Activated T-cell treated with anti-CD3 and anti-CD28 coated beads, Interleukin-2, amount 50 U/mL, for 72 hours (primary cell): ENCODE measurements at regions not wholly inside any gene's neighbourhood (a gene's known extent, or its start where the extent isn't known, plus 50 kb on each side); places are given as distances from the start of the nearest gene placed in this dataset.

Experiments used
- ATAC-seq, 2 donors: fragments of 150-1000 bp; cut with Tn5 transposase; replicated peaks in 1 of 2; 2 replicates each; pipeline ENCODE4 v1.10.0; 2021; ENCODE audit warnings: moderate library complexity in 2 of 2, mild to moderate bottlenecking in 1 of 2
- DNase-seq, 2 donors: peaks; one replicate each; pipeline ENCODE4 v3.0.0; 2021 to 2022; ENCODE audit warnings: mixed read lengths in 1 of 2
- H3K27ac Mint-ChIP-seq: one replicate; pipeline ENCODE4 v1.8.0; 2022; ENCODE audit warnings: mild to moderate bottlenecking, moderate library complexity, mixed read lengths
- H3K27me3 Mint-ChIP-seq: one replicate; pipeline ENCODE4 v1.8.0; 2022; ENCODE audit warnings: low read depth, mixed read lengths
- H3K36me3 Mint-ChIP-seq, 2 donors: one replicate each; pipeline ENCODE4 v1.8.0; 2022; ENCODE audit warnings: mixed read lengths in 2 of 2, mild to moderate bottlenecking in 1 of 2; ENCODE audit not compliant: insufficient read depth in 2 of 2
- H3K4me1 Mint-ChIP-seq: one replicate; pipeline ENCODE4 v1.8.0; 2022; ENCODE audit warnings: low read depth, mixed read lengths
- H3K4me3 Mint-ChIP-seq, 2 donors: one replicate each; pipeline ENCODE4 v1.8.0; 2022; ENCODE audit warnings: mild to moderate bottlenecking in 2 of 2, mixed read lengths in 2 of 2, moderate library complexity in 2 of 2
- H3K9me3 Mint-ChIP-seq, 2 donors: one replicate each; pipeline ENCODE4 v1.8.0; 2022; ENCODE audit warnings: mixed read lengths in 2 of 2

DNA sequence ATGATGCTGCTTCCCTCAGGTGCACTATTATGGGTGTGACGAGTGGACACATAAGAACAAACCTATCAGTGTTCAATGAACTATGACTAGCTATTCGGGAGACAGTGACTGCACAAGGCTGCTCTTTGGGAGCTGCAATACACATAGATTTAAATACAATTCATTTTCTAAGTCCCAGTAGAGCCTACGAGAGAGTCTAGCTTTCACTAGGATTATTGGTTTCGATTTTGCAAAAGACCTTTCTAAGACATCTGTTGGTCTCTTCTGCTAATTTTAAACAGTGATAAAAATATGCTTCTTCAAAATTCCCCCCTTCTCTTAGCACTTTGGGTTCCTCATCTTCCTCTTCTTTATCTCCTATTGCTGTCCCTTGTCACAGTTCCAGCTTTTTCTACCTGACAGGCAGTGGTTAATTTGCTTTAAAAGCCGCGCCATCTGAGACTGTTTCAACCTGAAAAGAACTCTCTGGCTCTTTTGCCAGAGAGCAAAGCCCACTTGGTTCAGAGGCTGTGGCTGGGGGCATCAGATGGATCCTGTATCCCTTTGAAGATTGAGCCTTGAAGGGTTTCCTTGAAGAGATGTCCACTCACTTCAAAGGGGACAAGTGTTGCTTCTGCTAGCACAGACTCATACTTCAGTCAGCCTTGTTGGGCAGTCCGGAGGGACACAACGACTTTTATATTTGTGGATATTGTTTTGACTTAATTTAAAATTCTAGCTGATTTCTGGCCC is 241.5 kb downstream of the MAN2A1 start:
- no peak overlapping the region for H3K27ac Mint-ChIP-seq
- ATAC-seq (no peak), DNase-seq (no peak)
- no peak overlapping the region for H3K4me3 Mint-ChIP-seq
- no peaks in the 10 kb centered on the region for H3K27me3 Mint-ChIP-seq
- peaks cover 0 to 2% of the 10 kb centered on the region in 2 donors for H3K9me3 Mint-ChIP-seq
- peaks cover 14% of the 10 kb centered on the region for H3K4me1 Mint-ChIP-seq
- no peaks in the 10 kb centered on the region for H3K36me3 Mint-ChIP-seq

DNA sequence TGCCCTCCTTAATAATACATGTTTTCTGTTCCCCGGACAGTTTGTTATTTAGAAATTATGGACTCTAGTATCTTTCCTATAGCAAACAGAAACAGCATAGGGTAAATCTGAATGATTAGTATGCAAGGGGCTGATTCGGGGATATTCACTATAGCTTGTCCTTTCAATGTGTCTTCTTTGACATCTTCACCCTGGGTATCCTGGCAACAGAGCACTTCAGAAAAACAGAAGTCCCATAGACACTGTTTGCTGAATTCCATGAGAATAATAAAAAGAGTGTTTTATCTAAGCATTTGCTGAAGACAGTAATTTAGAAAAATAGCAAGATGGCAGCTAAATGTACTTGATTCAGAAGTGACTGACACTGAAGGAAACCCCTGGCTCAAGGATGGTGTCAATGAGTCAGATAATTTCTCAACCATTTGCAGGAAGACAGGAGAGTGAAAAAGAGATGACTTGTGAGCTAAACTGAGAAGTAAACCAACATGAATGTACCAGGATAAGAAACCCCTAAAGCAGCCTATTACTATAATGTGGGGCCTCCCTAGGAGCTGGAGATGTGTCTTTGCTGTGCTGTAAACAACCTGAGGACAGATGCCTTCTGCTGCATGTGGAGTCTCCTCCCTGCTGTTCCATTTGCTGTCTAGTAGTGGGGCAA is 246.2 kb downstream of the MAN2A1 start:
- ATAC-seq = peak; percentile 91 to 92

DNA sequence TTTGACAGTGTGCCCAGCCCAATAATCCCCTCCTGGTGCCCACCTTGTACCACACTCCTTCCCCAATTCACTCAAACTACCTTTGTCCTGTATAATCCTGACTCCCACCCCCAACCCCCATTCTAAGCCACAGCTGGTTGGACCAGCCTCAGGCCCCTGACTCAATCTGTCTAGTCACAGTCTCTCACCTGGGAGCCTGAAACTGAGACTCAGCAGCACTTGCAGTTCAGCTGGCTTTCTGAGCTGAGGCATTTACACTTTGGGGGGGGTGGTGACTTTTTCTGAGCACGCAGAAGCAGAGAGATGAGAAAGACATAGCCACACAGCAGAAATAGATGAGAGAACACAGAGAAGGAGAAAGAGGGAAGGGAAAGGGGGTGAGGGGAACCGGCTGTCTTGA is 247.3 kb downstream of the MAN2A1 start:
- Mint-ChIP-seq H3K9me3 (peaks cover 2 to 3% of the 10 kb centered on the region in 2 donors), H3K4me1 (peaks cover 28% of the 10 kb centered on the region), H3K4me3 (peak overlapping the region; percentile 60 to 65), H3K27me3 (no peaks in the 10 kb centered on the region), H3K27ac (peak overlapping the region; percentile 45), H3K36me3 (peaks cover 2 to 3% of the 10 kb centered on the region in 2 donors)
- DNase-seq = peak; percentile 55 to 67
- ATAC-seq = peak; percentile 73 to 79

More for the DNA sequence above, 246.2 kb downstream of the MAN2A1 start:
- H3K27ac Mint-ChIP-seq = peak overlapping the region; percentile 54
- H3K27me3 Mint-ChIP-seq = no peaks in the 10 kb centered on the region
- peak; percentile 26 to 31 for DNase-seq
- H3K4me3 Mint-ChIP-seq = peak overlapping the region; percentile 60 to 65
- no peaks in the 10 kb centered on the region for H3K36me3 Mint-ChIP-seq
- peaks cover 0 to 1% of the 10 kb centered on the region in 2 donors for H3K9me3 Mint-ChIP-seq
- H3K4me1 Mint-ChIP-seq = peaks cover 33% of the 10 kb centered on the region

DNA sequence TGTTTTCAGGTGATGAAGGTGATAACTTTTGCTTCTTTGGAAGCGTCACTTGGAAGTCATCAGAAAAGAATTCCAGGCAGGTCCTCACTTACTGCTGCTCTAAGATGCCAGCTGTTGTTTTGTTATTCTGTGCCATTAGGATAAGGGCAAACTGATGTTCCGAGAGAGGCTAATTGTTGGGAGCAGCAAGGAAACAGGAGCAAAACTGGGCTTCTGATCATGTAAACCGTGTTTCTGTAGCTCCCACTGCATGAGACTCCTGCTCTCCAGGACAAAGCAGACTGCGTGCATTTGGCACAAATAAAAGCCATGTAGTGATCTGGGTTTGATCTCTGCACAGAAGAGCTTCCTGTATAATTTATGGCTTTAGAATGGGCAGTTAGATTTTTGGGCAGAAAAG is 248.2 kb downstream of the MAN2A1 start:
- H3K27ac Mint-ChIP-seq = no peak overlapping the region
- peaks cover 28% of the 10 kb centered on the region for H3K4me1 Mint-ChIP-seq
- no peak overlapping the region for H3K4me3 Mint-ChIP-seq

DNA sequence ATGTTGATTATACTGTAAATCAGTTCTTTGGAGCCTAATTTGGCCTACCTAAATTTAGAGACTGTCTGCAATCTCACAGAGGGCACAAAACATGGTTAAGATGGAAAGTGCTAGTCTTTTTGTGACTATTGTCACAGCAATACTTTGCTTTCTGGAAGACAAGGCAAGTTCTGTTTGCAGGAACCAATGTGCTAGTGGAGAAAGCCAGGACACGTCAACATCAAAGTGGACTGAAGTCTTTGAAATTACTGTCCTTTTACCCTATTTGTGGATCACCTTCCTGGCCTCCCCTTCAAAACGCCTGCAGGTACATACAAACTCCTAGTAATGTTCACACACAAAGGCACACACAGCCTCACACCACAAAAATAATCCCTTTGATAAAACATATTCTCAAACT is 248.7 kb downstream of the MAN2A1 start:
- ATAC-seq = no peak
- H3K9me3 Mint-ChIP-seq = peaks cover 2 to 3% of the 10 kb centered on the region in 2 donors
- H3K4me3 Mint-ChIP-seq = no peak overlapping the region

More for the DNA sequence above, 248.2 kb downstream of the MAN2A1 start:
- Mint-ChIP-seq H3K27me3 (no peaks in the 10 kb centered on the region), H3K36me3 (peaks cover 2 to 3% of the 10 kb centered on the region in 2 donors), H3K9me3 (peaks cover 2 to 3% of the 10 kb centered on the region in 2 donors)
- no peak for ATAC-seq
- no peak for DNase-seq

DNA sequence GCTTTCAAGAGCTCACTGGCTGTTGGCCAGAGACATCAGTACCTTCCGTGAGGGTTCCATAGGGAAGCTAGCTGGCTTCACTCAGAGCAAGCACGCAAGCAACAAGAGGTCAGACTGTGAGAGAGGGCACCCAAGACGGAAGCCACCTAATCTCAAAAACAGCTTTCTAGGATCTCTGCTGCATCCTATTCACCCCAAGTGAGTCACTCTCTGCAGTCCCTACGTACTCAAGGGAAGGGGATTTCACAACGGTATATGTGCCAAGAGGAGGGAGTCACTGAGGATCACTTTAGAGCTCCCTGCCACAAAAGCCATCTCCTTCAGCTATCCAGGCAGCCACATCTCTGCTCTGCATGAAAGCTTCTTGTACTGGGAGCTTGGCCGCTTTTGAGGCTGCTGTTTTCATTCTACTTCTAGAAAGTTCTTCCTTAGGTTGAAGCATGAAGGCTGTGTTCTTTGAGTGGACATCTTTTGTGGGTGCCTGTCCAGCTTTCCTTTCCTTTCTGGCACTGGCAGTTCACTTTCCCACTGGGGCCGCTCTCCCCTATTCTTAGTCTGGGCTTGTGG is 249.5 kb downstream of the MAN2A1 start:
- ATAC-seq = no peak

More for the DNA sequence above, 248.7 kb downstream of the MAN2A1 start:
- Mint-ChIP-seq H3K27me3 (no peaks in the 10 kb centered on the region), H3K36me3 (peaks cover 2 to 3% of the 10 kb centered on the region in 2 donors), H3K4me1 (peaks cover 28% of the 10 kb centered on the region), H3K27ac (no peak overlapping the region)
- DNase-seq = no peak

DNA sequence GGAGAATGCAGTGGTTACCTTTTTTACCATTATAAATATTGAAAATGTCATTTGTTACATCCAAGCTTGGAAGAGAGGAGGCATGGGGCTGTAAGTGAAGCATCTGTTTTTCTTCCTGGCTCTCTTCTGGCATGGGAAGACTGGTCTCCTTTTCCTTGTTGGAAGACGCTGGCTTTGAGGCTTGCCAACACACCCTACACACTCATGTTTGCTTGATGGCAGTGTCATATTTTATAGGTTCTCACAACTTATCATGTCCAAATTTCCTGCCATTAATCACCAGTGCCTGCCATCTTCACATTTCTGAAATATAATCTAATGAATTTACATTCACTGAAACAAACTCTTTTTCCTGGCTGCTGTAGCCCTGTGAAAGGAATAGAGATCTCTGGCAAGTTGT is 252.9 kb downstream of the MAN2A1 start:
- ATAC-seq (no peak), DNase-seq (no peak)
- Mint-ChIP-seq H3K36me3 (peaks cover 2 to 3% of the 10 kb centered on the region in 2 donors), H3K4me1 (peaks cover 26% of the 10 kb centered on the region), H3K4me3 (no peak overlapping the region), H3K27ac (no peak overlapping the region), H3K9me3 (peaks cover 2 to 3% of the 10 kb centered on the region in 2 donors), H3K27me3 (no peaks in the 10 kb centered on the region)

More for the DNA sequence above, 249.5 kb downstream of the MAN2A1 start:
- Mint-ChIP-seq H3K27ac (no peak overlapping the region), H3K36me3 (peaks cover 2 to 3% of the 10 kb centered on the region in 2 donors), H3K4me1 (peaks cover 29% of the 10 kb centered on the region), H3K4me3 (no peak overlapping the region), H3K27me3 (no peaks in the 10 kb centered on the region), H3K9me3 (peaks cover 2 to 3% of the 10 kb centered on the region in 2 donors)
- DNase-seq = no peak

DNA sequence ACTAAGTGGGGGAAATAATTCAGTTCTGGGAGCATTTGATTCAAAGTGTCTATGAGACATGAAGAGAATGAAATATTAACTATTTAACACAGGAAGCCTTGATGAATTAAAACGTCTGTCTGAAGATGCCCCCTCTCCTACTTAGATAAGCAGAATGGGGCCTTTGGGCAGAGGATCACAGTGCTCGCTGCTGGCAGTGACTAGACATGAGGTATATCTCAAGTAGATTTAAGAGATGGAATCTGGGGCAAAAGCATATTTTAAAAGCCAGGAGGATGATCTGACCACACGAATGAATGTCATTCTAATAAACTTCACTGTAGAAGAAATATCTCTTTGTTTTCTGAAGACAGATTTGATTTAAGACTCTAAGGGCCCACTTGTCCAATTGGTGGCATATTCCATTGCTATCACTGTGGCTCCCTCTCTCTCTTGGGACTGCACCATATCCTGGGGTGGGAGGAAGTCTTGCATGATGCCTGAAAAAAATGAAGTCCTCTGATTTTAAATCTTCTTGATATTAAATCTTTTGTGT is 254.0 kb downstream of the MAN2A1 start:
- H3K9me3 Mint-ChIP-seq = peaks cover 2 to 3% of the 10 kb centered on the region in 2 donors
- H3K36me3 Mint-ChIP-seq = peaks cover 2 to 3% of the 10 kb centered on the region in 2 donors
- peaks cover 21% of the 10 kb centered on the region for H3K4me1 Mint-ChIP-seq
- no peaks in the 10 kb centered on the region for H3K27me3 Mint-ChIP-seq
- ATAC-seq (no peak), DNase-seq (no peak)
- H3K4me3 Mint-ChIP-seq = no peak overlapping the region
- no peak overlapping the region for H3K27ac Mint-ChIP-seq

DNA sequence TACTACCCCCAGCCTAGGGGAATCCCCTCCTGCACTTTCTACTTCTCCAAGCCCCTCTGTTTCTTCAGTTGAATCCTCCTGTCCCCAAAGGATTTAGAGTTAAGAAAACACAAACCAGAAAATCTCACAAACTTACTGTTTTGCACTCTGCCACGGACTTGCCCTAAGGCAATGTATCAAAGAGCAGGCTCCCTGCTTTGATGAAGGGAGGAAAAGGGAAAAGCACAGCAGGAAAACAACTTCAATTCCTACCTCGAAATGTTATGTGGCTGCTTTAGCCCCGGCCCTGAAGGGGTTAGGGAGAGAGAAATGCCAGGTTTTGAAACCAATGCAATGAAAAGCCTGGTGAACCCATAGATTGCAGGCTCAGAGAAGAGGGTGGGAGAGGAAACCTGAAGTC is 254.7 kb downstream of the MAN2A1 start:
- Mint-ChIP-seq H3K36me3 (peaks cover 2 to 3% of the 10 kb centered on the region in 2 donors), H3K27me3 (no peaks in the 10 kb centered on the region), H3K4me1 (peaks cover 21% of the 10 kb centered on the region), H3K27ac (no peak overlapping the region), H3K4me3 (no peak overlapping the region), H3K9me3 (peaks cover 2 to 3% of the 10 kb centered on the region in 2 donors)
- DNase-seq = no peak
- ATAC-seq = no peak

DNA sequence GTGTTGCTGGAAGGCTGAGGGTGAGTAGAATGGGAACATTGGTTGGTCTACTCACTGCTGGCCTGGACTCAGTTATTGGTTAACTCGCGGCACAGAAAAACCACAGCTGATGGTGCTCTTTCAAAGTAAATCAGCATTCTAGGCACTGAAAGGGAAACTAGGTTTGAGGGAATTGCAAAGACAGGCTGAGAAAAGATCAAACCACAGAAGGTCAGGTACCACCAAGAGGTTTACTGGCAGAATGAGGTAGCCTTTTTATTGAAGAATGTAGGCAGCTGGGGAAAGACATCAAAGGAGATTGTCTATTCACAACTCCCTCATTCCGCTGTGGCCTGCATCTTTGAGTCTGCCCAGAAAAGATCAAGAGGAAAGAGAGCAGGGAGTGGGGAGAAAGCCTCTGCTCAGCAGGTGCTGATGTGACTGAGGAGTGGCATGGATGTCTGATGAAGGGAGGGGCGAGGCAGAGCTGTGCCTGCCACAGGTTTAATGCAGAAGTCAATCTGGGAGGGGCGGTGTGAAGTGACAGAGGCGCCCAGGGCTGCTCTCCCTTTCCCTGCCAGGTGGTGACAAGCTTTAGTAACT is 255.5 kb downstream of the MAN2A1 start:
- Mint-ChIP-seq H3K27ac (no peak overlapping the region), H3K27me3 (no peaks in the 10 kb centered on the region), H3K4me1 (peaks cover 21% of the 10 kb centered on the region), H3K36me3 (peaks cover 2 to 3% of the 10 kb centered on the region in 2 donors), H3K4me3 (peak overlapping the region; percentile 55 to 70), H3K9me3 (peaks cover 2% of the 10 kb centered on the region in 2 donors)
- ATAC-seq = peak; percentile 75 to 77
- DNase-seq = peak; percentile 12 to 18

DNA sequence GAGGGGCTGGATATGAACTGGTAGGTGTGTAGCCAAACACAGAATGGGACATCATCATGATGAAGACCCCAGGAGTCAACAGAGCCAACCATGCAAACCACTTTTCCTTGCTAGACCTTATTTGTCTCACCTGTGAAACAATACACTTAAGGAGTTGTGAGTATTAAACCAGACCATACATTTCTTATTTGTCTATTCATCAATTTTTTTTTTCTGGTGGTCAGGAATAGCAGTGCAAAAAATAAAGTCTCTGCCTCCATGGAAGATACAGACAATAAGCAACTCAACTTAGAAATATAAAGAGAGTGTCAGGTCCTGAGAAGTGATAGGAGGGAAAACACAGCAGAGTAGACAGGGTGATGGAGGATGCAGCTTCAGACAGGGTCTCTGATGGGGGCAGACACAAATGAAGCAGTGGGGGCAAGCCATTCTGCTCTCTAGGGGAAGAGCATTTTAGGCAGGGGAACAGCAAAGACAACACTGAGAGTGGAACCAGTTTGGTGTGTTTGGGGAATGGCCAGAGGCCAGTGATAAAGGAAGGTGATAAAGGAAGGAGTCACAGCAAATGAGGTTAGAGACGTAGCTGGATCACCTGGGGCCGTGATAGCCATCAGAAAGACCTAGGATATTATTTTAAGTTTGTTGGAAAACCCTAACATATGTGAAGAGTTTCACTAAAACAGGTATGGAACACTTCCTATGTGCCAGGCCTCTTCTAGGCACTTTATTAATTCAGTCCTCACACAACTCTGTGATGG is 256.2 kb downstream of the MAN2A1 start:
- no peak for ATAC-seq
- H3K4me1 Mint-ChIP-seq = peaks cover 21% of the 10 kb centered on the region
- peak overlapping the region; percentile 55 to 70 for H3K4me3 Mint-ChIP-seq
- H3K36me3 Mint-ChIP-seq = peaks cover 2 to 3% of the 10 kb centered on the region in 2 donors
- peaks cover 2% of the 10 kb centered on the region in 2 donors for H3K9me3 Mint-ChIP-seq
- no peaks in the 10 kb centered on the region for H3K27me3 Mint-ChIP-seq
- no peak for DNase-seq
- no peak overlapping the region for H3K27ac Mint-ChIP-seq

DNA sequence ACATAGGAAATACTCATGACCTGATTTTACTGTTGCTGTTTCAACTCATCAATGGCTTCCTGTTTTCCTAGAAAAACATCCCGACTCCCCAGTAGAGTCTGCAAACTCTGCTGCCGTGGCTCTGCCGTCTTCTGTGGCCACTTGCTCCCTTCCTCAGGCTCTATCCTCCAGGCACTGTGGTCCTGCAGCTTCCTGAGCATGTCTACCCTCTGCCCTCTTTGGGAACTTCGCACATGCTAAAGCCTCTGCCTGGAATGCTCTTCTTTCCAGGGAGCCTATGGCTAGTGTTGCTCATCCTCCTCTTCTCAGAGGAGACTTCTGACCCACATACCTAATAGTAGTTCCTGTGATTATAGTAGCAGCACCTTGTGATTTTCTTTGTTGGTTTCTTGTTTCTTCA is 256.9 kb downstream of the MAN2A1 start:
- peaks cover 21% of the 10 kb centered on the region for H3K4me1 Mint-ChIP-seq
- no peaks in the 10 kb centered on the region for H3K27me3 Mint-ChIP-seq
- no peak overlapping the region for H3K4me3 Mint-ChIP-seq
- no peaks in the 10 kb centered on the region for H3K36me3 Mint-ChIP-seq
- H3K9me3 Mint-ChIP-seq = no peaks in the 10 kb centered on the region
- no peak for DNase-seq
- ATAC-seq = no peak
- H3K27ac Mint-ChIP-seq = no peak overlapping the region
